GM18502 (cell line): ENCODE measurements at regions not wholly inside any gene's neighbourhood (a gene's known extent, or its start where the extent isn't known, plus 50 kb on each side); places are given as distances from the start of the nearest gene placed in this dataset.
"Not testable (repeated sequence)": the region's sequence is repeated elsewhere in the genome, so short reads cannot be mapped to it uniquely, and the experiment has no call there.

Source experiments
- ATAC-seq: cut with Tn5 transposase; IDR thresholded peaks from one replicate; pipeline ENCODE4 v1.9.1; 2021; ENCODE audit warnings: mild to moderate bottlenecking; ENCODE audit not compliant: unreplicated experiment, poor library complexity

- ATAC-seq: no peak
These were observed 122.6 kb upstream of the DNAJC10 start for GRCh38 chr2:182593394-182593975.

GRCh38 chr2:182594286-182594685 lies 121.8 kb upstream of the DNAJC10 start:
- ATAC-seq: no peak

DNA sequence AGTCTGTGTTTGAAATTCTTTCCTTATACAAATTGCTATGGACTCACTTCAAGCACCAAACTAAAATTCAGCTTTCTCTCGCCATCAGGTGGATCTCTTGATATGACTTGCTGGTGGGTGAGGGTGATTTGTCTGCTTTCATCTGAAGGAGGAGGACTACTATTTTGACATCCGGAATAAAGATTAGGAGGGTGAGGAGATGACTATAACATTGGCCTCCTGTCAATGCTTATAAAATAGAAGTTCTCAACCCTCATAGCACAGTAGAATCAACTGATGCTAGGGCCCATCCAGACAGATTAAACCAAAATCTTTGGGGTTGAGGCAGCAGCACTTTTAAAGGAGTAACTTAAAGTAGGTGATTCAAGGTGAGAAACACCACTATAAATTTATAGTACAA lies 120.4 kb upstream of the DNAJC10 start:
- ATAC-seq: no peak

DNA sequence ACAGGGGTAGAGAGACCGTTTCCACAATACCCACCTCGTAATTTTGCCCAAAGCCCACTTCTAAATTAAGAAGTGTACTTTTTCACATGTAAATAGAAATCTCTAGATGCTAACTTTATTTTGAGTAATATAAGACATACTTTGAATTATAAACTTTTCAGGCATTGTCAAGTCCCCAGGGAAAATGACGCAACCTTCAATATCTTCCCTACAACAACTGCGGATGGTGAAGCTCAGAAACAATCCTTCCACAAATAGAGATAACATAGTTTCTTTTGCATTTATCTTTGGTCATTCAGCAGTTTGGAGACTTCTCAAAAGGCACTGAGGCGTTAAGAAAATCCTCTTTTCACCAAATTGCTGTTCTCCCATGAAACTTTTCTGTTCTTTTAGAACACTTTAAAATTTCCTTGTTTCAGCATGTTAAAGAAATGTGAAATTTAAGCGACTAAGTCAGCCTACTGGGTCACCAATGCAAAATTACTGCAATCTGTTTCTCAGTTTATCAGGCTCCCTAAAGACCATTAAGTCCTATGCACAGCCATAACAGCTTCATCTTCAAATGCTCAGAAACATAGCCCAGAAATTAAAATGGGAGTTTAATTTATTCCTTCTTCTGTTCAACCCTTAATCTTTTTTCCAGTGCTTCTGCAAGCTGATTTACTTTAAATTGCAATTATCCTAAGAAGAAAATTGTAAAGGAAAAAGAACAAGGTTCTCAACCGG lies 118.3 kb upstream of the DNAJC10 start:
- no peak for ATAC-seq

GRCh38 chr2:182598626-182599025 lies 117.4 kb upstream of the DNAJC10 start:
- no peak for ATAC-seq

GRCh38 chr2:182605166-182605565 lies 110.9 kb upstream of the DNAJC10 start:
- no peak for ATAC-seq

DNA sequence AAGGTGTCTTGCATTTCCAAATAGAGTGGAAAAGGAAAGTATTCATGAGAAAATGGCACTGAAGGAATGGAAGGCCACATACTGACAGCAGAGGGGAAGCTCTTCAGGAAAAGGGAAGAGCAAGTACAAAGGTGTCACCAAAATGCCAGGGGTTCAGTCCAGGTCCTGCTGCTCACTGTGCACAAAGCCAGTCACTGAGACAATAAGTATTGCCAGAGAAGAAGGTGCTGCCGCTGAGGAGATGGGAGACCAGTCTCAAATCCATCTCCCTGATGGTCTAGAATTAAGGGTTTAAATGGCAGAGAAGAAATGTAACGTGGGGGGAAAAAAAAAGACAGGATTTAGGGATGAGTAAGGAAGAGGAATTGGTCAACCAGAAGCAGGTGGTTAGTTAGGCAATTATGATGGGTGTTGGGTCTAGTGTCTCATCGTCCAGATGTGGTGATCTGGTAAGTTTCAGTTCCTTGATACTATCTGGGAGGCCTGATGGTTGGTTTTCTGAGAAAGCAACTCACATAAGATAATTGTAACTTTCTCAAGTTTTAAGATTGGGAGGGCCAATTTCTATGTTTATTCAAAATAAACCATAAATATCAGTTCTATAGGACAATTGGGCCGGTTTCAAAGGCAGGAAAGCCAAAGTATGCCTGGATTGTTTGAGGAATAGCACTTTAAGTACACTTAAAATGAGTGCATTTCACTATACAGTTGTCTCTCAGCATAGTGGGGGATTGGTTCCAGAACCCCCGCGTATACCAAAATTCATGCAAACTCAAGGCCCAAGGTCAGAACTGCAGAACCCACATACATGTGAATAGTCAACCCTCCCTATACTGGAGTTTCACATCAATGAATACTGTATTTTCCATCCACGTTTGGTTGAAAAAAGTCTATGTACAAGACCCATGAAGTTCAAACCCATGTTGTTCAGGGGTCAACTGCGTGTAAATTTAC lies 109.1 kb upstream of the DNAJC10 start:
- peak; percentile 72 for ATAC-seq

DNA sequence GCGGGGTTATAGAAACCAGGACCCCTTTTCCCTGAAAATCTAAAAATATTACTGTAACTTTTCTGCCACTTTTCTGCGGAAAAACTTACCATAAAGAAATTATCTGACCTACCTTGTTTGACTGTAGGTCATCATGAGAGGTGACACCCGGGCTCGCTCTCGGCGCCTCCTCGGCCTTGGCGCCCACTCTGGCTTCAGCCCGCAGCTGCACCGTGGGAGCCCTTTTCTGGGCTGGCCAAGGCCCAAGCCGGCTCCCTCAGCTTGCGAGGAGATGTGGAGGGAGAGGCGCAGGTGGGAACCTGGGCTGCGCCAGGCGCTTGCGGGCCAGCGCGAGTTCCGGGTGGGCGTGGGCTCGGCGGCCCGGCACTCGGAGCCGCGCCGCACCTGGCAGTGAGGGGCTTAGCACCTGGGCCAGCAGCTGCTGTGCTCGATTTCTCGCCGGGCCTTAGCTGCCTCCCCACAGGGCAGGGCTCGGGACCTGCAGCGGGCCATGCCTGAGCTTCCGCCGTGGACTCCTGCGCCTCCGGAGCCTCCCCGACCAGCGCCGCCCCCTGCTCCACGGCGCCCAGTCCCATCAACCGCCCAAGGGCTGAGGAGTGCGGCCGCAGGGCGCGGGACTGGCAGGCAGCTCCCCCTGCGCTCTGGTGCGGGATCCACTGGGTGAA lies 107.7 kb upstream of the DNAJC10 start:
- no peak for ATAC-seq

DNA sequence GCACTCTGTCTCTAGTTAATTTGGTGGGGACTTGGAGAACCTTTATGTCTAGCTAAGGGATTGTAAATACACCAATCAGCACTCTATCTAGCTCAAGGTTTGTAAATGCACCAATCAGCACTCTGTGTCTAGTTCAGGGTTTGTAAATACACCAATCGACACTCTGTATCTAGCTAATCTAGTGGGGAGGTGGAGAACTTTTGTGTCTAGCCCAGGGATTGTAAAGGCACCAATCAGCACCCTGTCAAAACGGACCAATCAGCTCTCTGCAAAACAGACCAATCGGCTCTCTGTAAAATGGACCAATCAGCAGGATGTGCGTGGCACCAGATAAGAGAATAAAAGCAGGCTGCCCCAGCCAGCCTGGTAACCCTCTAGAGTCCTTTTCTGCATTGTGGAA lies 107.1 kb upstream of the DNAJC10 start:
- not testable (repeated sequence) for ATAC-seq

GRCh38 chr2:182610231-182610630 lies 105.8 kb upstream of the DNAJC10 start:
- no peak for ATAC-seq

- ATAC-seq: no peak
These were observed 105.0 kb upstream of the DNAJC10 start for GRCh38 chr2:182611009-182611408.

- ATAC-seq: no peak
These were observed 101.0 kb upstream of the DNAJC10 start for GRCh38 chr2:182615036-182615435.

DNA sequence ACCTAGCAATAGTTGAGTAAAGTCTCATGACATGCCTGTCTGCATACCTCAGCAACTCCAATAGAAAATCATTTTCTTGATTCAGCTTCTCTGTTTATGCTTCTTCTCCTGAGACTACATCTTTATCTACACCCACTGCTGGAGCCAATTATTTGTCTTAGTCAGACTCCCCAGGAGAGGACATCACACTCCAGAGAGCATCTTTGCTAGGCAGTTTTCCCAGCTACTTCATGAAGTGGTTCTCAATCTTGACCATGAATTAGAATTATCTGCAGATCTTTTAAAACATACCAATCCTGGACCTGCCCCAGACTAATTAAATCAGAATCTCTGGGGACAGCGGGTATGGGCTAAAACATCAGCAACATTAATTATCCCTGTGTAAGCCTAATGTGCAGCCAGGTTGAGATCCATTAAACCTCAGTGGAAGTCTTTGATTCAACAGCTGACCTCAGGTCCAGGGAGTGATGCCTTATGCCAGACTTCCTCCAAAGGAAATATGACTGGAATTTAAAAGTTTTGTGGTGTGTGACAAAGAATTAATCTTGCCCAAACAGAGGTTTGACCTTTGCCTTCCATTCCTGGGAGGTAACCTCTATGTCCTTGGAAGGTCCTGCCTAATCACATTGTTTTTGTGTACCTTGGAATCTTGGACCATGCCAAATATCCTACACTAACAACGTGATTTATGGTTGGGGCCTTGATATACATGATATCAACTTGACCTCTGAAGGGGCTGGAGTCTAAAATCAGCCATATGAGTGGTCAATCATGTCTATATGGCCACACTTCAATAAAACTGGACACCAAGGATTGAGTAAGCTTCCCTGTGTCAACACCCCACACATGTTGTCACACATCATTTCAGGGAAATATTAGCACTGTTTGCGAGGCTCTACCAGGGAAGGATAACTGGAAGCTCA lies 99.3 kb upstream of the DNAJC10 start:
- no peak for ATAC-seq

- no peak for ATAC-seq
These were observed 97.4 kb upstream of the DNAJC10 start for GRCh38 chr2:182618672-182619079.

- no peak for ATAC-seq
These were observed 96.8 kb upstream of the DNAJC10 start for GRCh38 chr2:182619276-182619675.

GRCh38 chr2:182621191-182621590 lies 94.9 kb upstream of the DNAJC10 start:
- no peak for ATAC-seq

GRCh38 chr2:182621810-182622209 lies 94.2 kb upstream of the DNAJC10 start:
- ATAC-seq: no peak

DNA sequence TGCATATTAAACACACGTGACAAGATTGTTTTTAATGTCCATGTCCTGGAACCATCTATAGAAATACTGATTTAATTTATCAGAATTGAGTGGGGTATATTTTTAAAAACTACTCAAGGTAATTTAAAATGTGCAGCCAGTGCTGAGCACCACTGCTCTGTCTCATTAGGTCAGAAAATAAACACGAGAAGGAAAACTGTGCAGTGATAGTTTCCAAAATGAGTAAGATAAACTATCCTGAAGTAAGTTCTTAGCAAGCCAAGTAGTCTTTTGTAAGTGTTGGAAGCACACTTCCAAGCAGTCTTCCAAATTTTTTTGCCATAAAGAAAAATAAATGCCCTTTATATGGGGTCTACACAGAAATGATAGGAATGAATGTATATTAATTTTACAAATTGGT lies 93.8 kb upstream of the DNAJC10 start:
- ATAC-seq: no peak

DNA sequence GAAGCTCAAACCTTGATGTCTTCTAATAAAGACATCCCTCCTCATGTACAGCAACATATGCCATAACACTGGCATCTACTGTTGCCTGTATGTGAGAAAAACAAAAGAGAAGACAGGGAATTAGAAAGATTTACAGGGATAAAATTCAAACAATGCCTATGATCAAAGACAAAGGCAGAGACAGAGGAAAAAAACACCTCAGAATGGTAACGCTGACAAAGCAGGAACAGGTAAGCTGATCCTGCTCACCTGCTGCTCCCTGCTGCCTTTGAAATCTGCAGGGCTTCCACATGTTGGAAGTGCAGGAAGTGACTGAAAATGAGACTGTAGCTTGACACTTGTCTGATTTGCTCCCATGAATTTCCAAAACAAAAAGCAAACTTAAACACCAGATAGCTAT lies 90.2 kb upstream of the DNAJC10 start:
- no peak for ATAC-seq

DNA sequence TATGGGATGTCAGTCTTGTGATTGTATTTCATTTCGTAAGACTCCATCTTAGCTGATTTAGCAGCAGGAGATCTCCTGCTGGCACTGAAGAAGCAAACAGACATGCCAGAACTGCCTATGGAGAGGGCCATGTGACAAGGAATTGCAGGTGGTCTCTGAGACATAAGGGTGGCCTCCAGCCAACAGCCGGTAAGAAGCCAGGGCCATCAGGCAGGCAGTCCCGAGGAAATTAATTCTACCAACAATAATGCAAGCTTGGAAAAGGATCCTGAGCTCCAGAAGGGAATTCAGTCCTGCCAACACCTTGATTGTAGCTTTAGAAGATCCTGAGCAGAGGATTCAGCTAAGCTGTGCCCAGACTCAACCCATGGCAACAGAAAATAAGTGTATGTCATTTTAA lies 87.1 kb upstream of the DNAJC10 start:
- no peak for ATAC-seq
